ENCODE measurements at regions not wholly inside any gene's neighbourhood (a gene's known extent, or its start where the extent isn't known, plus 50 kb on each side); places are given as distances from the start of the nearest gene placed in this dataset.

- TF ChIP-seq, protein P1, sequence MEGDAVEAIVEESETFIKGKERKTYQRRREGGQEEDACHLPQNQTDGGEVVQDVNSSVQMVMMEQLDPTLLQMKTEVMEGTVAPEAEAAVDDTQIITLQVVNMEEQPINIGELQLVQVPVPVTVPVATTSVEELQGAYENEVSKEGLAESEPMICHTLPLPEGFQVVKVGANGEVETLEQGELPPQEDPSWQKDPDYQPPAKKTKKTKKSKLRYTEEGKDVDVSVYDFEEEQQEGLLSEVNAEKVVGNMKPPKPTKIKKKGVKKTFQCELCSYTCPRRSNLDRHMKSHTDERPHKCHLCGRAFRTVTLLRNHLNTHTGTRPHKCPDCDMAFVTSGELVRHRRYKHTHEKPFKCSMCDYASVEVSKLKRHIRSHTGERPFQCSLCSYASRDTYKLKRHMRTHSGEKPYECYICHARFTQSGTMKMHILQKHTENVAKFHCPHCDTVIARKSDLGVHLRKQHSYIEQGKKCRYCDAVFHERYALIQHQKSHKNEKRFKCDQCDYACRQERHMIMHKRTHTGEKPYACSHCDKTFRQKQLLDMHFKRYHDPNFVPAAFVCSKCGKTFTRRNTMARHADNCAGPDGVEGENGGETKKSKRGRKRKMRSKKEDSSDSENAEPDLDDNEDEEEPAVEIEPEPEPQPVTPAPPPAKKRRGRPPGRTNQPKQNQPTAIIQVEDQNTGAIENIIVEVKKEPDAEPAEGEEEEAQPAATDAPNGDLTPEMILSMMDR (IDR thresholded peaks at IDR 0.05) = no peak
- TF ChIP-seq POLR2A (IDR thresholded peaks at IDR 0.05) (no peak), POLR2AphosphoS5 (IDR thresholded peaks at IDR 0.05) (no peak)
Measured at GRCh38 chr6:82767447-82767846, 298.2 kb downstream of the UBE3D start.

All from breast epithelium (tissue), 3 donors.